Stomach (tissue), 4 donors: ENCODE measurements at regions not wholly inside any gene's neighbourhood (a gene's known extent, or its start where the extent isn't known, plus 50 kb on each side); places are given as distances from the start of the nearest gene placed in this dataset.

ENCODE experiments used
- CTCF ChIP-seq, 7 experiments: fragments of 450-650 bp in 4 of 7; fragments of 200-600 bp in 3 of 7; sonication (generic) in 3 of 7; IDR thresholded peaks; one replicate each; pipeline ENCODE4 v1.5.1; 2016 to 2019; ENCODE audit warnings: antibody characterized with exemption in 7 of 7, control low read depth in 2 of 7, mild to moderate bottlenecking in 1 of 7
- EP300 ChIP-seq: sonication (generic); formaldehyde crosslinking; IDR thresholded peaks from one replicate; pipeline ENCODE4 v1.6.1; 2017; ENCODE audit warnings: antibody characterized with exemption
- POLR2A ChIP-seq, 4 donors: fragments of 450-650 bp; IDR thresholded peaks; one replicate each; pipeline ENCODE4 v1.6.1; 2016; ENCODE audit warnings: antibody characterized with exemption in 4 of 4, control low read depth in 2 of 4, mild to moderate bottlenecking in 1 of 4, moderate library complexity in 1 of 4
- POLR2AphosphoS5 ChIP-seq, 3 donors: sonication (generic); formaldehyde crosslinking; IDR thresholded peaks; one replicate each; pipeline ENCODE4 v1.6.1; 2016; ENCODE audit warnings: antibody characterized with exemption in 3 of 3

- TF ChIP-seq POLR2AphosphoS5 (IDR thresholded peaks at IDR 0.05) (no peak), CTCF (IDR thresholded peaks at IDR 0.05) (no peak), POLR2A (IDR thresholded peaks at IDR 0.05) (no peak), EP300 (no peak)
Measured at GRCh38 chr12:91663744-91664143, 481.1 kb upstream of the DCN start.
